ENCODE measurements at regions not wholly inside any gene's neighbourhood (a gene's known extent, or its start where the extent isn't known, plus 50 kb on each side); places are given as distances from the start of the nearest gene placed in this dataset.

DNA sequence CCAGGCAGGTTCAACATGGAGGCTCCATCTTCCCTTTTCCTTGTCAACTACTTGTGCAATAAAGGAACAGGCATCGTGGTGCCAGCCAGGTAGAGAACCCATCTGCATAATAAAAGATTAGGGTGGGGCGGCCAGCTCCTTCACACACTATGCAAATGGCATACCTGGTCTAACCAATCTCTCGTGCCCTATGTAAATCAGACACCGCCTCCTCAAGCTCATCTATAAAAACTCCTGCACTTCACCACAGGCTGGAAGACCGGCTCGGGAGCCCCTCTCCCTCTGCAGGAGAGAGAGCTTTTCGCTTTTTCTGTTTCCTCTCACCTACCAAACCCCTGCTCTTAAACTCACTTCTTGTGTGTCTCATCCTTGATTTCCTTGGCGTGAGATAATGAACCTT lies 244.3 kb upstream of the PUM3 start:
- Histone ChIP-seq H3K9me3 (no peaks in the 10 kb centered on the region), H3K36me3 (no peaks in the 10 kb centered on the region), H3K27ac (no peak overlapping the region), H3K4me1 (no peaks in the 10 kb centered on the region), H3K27me3 (no peaks in the 10 kb centered on the region), H3K4me3 (no peak overlapping the region)
- ATAC-seq (ENCODE audit: low FRiP score in 2 of 2), result no peak
- no peak for DNase-seq
- 84 to 88% methylated on average over 8 of the region's 8 CpGs for WGBS, 2 donors
- TF ChIP-seq, protein P1, sequence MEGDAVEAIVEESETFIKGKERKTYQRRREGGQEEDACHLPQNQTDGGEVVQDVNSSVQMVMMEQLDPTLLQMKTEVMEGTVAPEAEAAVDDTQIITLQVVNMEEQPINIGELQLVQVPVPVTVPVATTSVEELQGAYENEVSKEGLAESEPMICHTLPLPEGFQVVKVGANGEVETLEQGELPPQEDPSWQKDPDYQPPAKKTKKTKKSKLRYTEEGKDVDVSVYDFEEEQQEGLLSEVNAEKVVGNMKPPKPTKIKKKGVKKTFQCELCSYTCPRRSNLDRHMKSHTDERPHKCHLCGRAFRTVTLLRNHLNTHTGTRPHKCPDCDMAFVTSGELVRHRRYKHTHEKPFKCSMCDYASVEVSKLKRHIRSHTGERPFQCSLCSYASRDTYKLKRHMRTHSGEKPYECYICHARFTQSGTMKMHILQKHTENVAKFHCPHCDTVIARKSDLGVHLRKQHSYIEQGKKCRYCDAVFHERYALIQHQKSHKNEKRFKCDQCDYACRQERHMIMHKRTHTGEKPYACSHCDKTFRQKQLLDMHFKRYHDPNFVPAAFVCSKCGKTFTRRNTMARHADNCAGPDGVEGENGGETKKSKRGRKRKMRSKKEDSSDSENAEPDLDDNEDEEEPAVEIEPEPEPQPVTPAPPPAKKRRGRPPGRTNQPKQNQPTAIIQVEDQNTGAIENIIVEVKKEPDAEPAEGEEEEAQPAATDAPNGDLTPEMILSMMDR (IDR thresholded peaks at IDR 0.05), result no peak
- no peak for TF ChIP-seq POLR2A (IDR thresholded peaks at IDR 0.05)
- no peak for TF ChIP-seq EP300 (IDR thresholded peaks at IDR 0.05)

DNA sequence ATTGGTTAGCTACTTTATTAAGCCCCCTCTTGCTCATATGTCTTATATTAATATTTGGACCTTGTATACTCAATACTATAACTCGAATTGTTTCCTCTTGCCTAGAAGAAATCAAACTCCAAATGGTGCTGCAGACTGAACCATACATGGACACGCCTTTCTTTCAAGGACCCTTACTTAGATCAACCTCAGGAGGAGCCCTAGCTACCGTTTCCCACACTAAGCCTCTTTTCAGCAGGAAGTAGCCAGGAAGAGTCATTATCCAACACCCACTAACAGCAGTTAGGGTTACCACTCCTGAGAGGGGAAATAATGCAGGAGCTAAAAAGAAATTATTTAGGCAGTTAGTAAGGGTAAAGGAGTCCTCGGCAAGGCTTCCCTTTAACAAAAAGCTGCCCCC lies 243.8 kb upstream of the PUM3 start:
- H3K4me3 ChIP-seq, result no peak overlapping the region

GRCh38 chr9:3080951-3081350 lies 237.1 kb upstream of the PUM3 start:
- 80 to 81% methylated on average over 3 of the region's 3 CpGs for WGBS, 2 donors

More for the DNA sequence above, 243.8 kb upstream of the PUM3 start:
- WGBS, 2 donors, result 72 to 78% methylated on average over 4 of the region's 4 CpGs
- DNase-seq (no peak), ATAC-seq (ENCODE audit: low FRiP score in 2 of 2) (no peak)
- TF ChIP-seq POLR2A (IDR thresholded peaks at IDR 0.05) (no peak), POLR2AphosphoS5 (IDR thresholded peaks at IDR 0.05) (no peak), EP300 (IDR thresholded peaks at IDR 0.05) (no peak)
- TF ChIP-seq, protein P1 (IDR thresholded peaks at IDR 0.05), result no peak
- Histone ChIP-seq H3K36me3 (no peaks in the 10 kb centered on the region), H3K27ac (no peak overlapping the region), H3K9me3 (no peaks in the 10 kb centered on the region), H3K27me3 (no peaks in the 10 kb centered on the region), H3K4me1 (no peaks in the 10 kb centered on the region)

GRCh38 chr9:3074247-3074646 lies 230.4 kb upstream of the PUM3 start:
- 69 to 70% methylated on average over 5 of the region's 5 CpGs for WGBS, 2 donors
- H3K4me1 ChIP-seq, result no peaks in the 10 kb centered on the region
- no peaks in the 10 kb centered on the region for H3K9me3 ChIP-seq
- H3K4me3 ChIP-seq, result no peak overlapping the region
- no peaks in the 10 kb centered on the region for H3K36me3 ChIP-seq
- no peaks in the 10 kb centered on the region for H3K27me3 ChIP-seq
- TF ChIP-seq, protein P1 (IDR thresholded peaks at IDR 0.05), result no peak
- no peak for TF ChIP-seq POLR2AphosphoS5 (IDR thresholded peaks at IDR 0.05)
- no peak for TF ChIP-seq POLR2A (IDR thresholded peaks at IDR 0.05)
- TF ChIP-seq EP300 (IDR thresholded peaks at IDR 0.05), result no peak
- DNase-seq (no peak), ATAC-seq (ENCODE audit: low FRiP score in 2 of 2) (no peak)
- H3K27ac ChIP-seq, result no peak overlapping the region

More at GRCh38 chr9:3080951-3081350, 237.1 kb upstream of the PUM3 start:
- Histone ChIP-seq H3K9me3 (no peaks in the 10 kb centered on the region), H3K4me3 (no peak overlapping the region), H3K27me3 (no peaks in the 10 kb centered on the region), H3K4me1 (no peaks in the 10 kb centered on the region), H3K27ac (no peak overlapping the region), H3K36me3 (no peaks in the 10 kb centered on the region)
- ATAC-seq (ENCODE audit: low FRiP score in 2 of 2) (no peak), DNase-seq (no peak)
- no peak for TF ChIP-seq POLR2A (IDR thresholded peaks at IDR 0.05)

GRCh38 chr9:3066591-3066990 lies 222.7 kb upstream of the PUM3 start:
- H3K9me3 ChIP-seq, result no peaks in the 10 kb centered on the region
- DNase-seq (no peak), ATAC-seq (ENCODE audit: low FRiP score in 2 of 2) (no peak)
- H3K27me3 ChIP-seq, result no peaks in the 10 kb centered on the region
- H3K27ac ChIP-seq, result no peak overlapping the region
- no peaks in the 10 kb centered on the region for H3K4me1 ChIP-seq
- WGBS, 2 donors, result 17 to 28% methylated on average over 1 of the region's 1 CpG
- no peaks in the 10 kb centered on the region for H3K36me3 ChIP-seq
- TF ChIP-seq POLR2AphosphoS5 (IDR thresholded peaks at IDR 0.05), result no peak
- TF ChIP-seq POLR2A (IDR thresholded peaks at IDR 0.05), result no peak
- no peak for TF ChIP-seq EP300 (IDR thresholded peaks at IDR 0.05)
- TF ChIP-seq, protein P1 (IDR thresholded peaks at IDR 0.05), result no peak
- no peak overlapping the region for H3K4me3 ChIP-seq
